ENCODE measurements at regions not wholly inside any gene's neighbourhood (a gene's known extent, or its start where the extent isn't known, plus 50 kb on each side); places are given as distances from the start of the nearest gene placed in this dataset.

- Histone ChIP-seq H3K4me1 (peaks cover 0 to 9% (median 2%) of the 10 kb centered on the region in 3 donors), H3K27me3 (no peaks in the 10 kb centered on the region), H3K27ac (no peak overlapping the region), H3K36me3 (no peaks in the 10 kb centered on the region), H3K9me3 (no peaks in the 10 kb centered on the region), H3K4me3 (no peak overlapping the region)
- no peak for TF ChIP-seq CTCF (IDR thresholded peaks at IDR 0.05)
- no peak for TF ChIP-seq POLR2A (IDR thresholded peaks at IDR 0.05)
- no peak for TF ChIP-seq POLR2AphosphoS5 (IDR thresholded peaks at IDR 0.05)
- no peak for TF ChIP-seq EP300 (IDR thresholded peaks at IDR 0.05)
- ATAC-seq: no peak
- WGBS, 2 donors (ENCODE audit: low coverage in 1 of 2): 13% methylated on average over 1 of the region's 2 CpGs; no CpG with 5 or more reads in 1 of the 2 donors
Measured at GRCh38 chr14:63795532-63795931, 57.3 kb upstream of the SYNE2 start.

GRCh38 chr14:63800083-63800482 is 52.7 kb upstream of the SYNE2 start:
- H3K4me1 ChIP-seq: peaks cover 0 to 9% (median 2%) of the 10 kb centered on the region in 3 donors
- 60 to 65% methylated on average over 1 to 2 of the region's 2 CpGs for WGBS, 2 donors (ENCODE audit: low coverage in 1 of 2)
- H3K27ac ChIP-seq: peak overlapping the region in 1 of 4 donors; percentile 9

GRCh38 chr14:63800651-63801375 is 52.0 kb upstream of the SYNE2 start:
- Histone ChIP-seq H3K27ac (no peak overlapping the region), H3K9me3 (no peaks in the 10 kb centered on the region), H3K4me3 (no peak overlapping the region), H3K27me3 (no peaks in the 10 kb centered on the region), H3K4me1 (peaks cover 0 to 9% (median 2%) of the 10 kb centered on the region in 3 donors), H3K36me3 (no peaks in the 10 kb centered on the region)
- TF ChIP-seq POLR2A (IDR thresholded peaks at IDR 0.05) (no peak), CTCF (IDR thresholded peaks at IDR 0.05) (no peak), POLR2AphosphoS5 (IDR thresholded peaks at IDR 0.05) (no peak), EP300 (IDR thresholded peaks at IDR 0.05) (no peak)
- 75 to 76% methylated on average over 3 of the region's 3 CpGs for WGBS, 2 donors (ENCODE audit: low coverage in 1 of 2)
- ATAC-seq: no peak

More at GRCh38 chr14:63800083-63800482, 52.7 kb upstream of the SYNE2 start:
- H3K36me3 ChIP-seq: no peaks in the 10 kb centered on the region
- peak overlapping the region in 1 of 2 donors; percentile 18 for H3K4me3 ChIP-seq
- TF ChIP-seq CTCF (IDR thresholded peaks at IDR 0.05) (no peak), POLR2A (IDR thresholded peaks at IDR 0.05) (no peak), EP300 (IDR thresholded peaks at IDR 0.05) (no peak), POLR2AphosphoS5 (IDR thresholded peaks at IDR 0.05) (no peak)
- no peaks in the 10 kb centered on the region for H3K9me3 ChIP-seq
- H3K27me3 ChIP-seq: no peaks in the 10 kb centered on the region
- no peak for ATAC-seq

Data from gastroesophageal sphincter (tissue), 4 donors.